ENCODE measurements at regions not wholly inside any gene's neighbourhood (a gene's known extent, or its start where the extent isn't known, plus 50 kb on each side); places are given as distances from the start of the nearest gene placed in this dataset.

- Histone ChIP-seq H3K27ac (replicated peaks) (no peak overlapping the region), H3K27me3 (ENCODE audit: low read depth) (peaks cover 6% of the 10 kb centered on the region), H3K36me3 (no peaks in the 10 kb centered on the region), H3K4me1 (no peaks in the 10 kb centered on the region), H3K9me3 (replicated peaks) (peaks cover 36% of the 10 kb centered on the region), H3K4me3 (no peak overlapping the region)
- no peak for DNase-seq
- intact Hi-C loops (cut with micrococcal nuclease), result no loop called here
- no peak for TF ChIP-seq CTCF (IDR thresholded peaks at IDR 0.05; ENCODE audit: borderline replicate concordance)
These were observed 185.7 kb downstream of the LINC00237 start for GRCh38 chr20:20920433-20920832.

- TF ChIP-seq CTCF (IDR thresholded peaks at IDR 0.05; ENCODE audit: borderline replicate concordance), result no peak
- no peak for DNase-seq
- H3K36me3 ChIP-seq, result no peaks in the 10 kb centered on the region
- H3K4me1 ChIP-seq, result no peaks in the 10 kb centered on the region
- no peak overlapping the region for H3K27ac ChIP-seq (replicated peaks)
- H3K27me3 ChIP-seq (ENCODE audit: low read depth), result peaks cover 21% of the 10 kb centered on the region
- intact Hi-C loops (cut with micrococcal nuclease), result no loop called here
- peaks cover 36% of the 10 kb centered on the region for H3K9me3 ChIP-seq (replicated peaks)
- no peak overlapping the region for H3K4me3 ChIP-seq
These were observed 190.3 kb downstream of the LINC00237 start for GRCh38 chr20:20915844-20916243.

GRCh38 chr20:20904501-20904831, 192.0 kb upstream of the RALGAPA2 start:
- no peak for TF ChIP-seq CTCF (IDR thresholded peaks at IDR 0.05; ENCODE audit: borderline replicate concordance)
- H3K27me3 ChIP-seq (ENCODE audit: low read depth), result peaks cover 50% of the 10 kb centered on the region
- intact Hi-C loops (cut with micrococcal nuclease), result loop anchor here (10.0 kb wide), 1 partner anchor 150 kb away; no protein-coding TSS in a partner anchor

GRCh38 chr20:20903773-20904500, 191.5 kb upstream of the RALGAPA2 start:
- peaks cover 25% of the 10 kb centered on the region for H3K9me3 ChIP-seq (replicated peaks)
- TF ChIP-seq CTCF (IDR thresholded peaks at IDR 0.05; ENCODE audit: borderline replicate concordance), result no peak
- peaks cover 47% of the 10 kb centered on the region for H3K27me3 ChIP-seq (ENCODE audit: low read depth)
- H3K27ac ChIP-seq (replicated peaks), result no peak overlapping the region
- no peaks in the 10 kb centered on the region for H3K36me3 ChIP-seq
- no peak for DNase-seq
- intact Hi-C loops (cut with micrococcal nuclease), result loop anchor here (10.0 kb wide), 1 partner anchor 151 kb away; no protein-coding TSS in a partner anchor
- H3K4me3 ChIP-seq, result no peak overlapping the region
- no peaks in the 10 kb centered on the region for H3K4me1 ChIP-seq

More at GRCh38 chr20:20904501-20904831, 192.0 kb upstream of the RALGAPA2 start:
- Histone ChIP-seq H3K36me3 (no peaks in the 10 kb centered on the region), H3K4me1 (no peaks in the 10 kb centered on the region), H3K9me3 (replicated peaks) (peaks cover 25% of the 10 kb centered on the region), H3K4me3 (no peak overlapping the region), H3K27ac (replicated peaks) (no peak overlapping the region)
- DNase-seq, result no peak

GRCh38 chr20:20897922-20898321, 185.5 kb upstream of the RALGAPA2 start:
- Histone ChIP-seq H3K27ac (replicated peaks) (no peak overlapping the region), H3K36me3 (no peaks in the 10 kb centered on the region), H3K27me3 (ENCODE audit: low read depth) (peaks cover 16% of the 10 kb centered on the region), H3K4me3 (no peak overlapping the region), H3K4me1 (no peaks in the 10 kb centered on the region), H3K9me3 (replicated peaks) (peaks cover 18% of the 10 kb centered on the region)
- TF ChIP-seq CTCF (IDR thresholded peaks at IDR 0.05; ENCODE audit: borderline replicate concordance), result no peak
- intact Hi-C loops (cut with micrococcal nuclease), result no loop called here
- no peak for DNase-seq
